NCI-H2029 treated with DMSO at 0.1 percent for 48 hours (cell line): ENCODE measurements at regions not wholly inside any gene's neighbourhood (a gene's known extent, or its start where the extent isn't known, plus 50 kb on each side); places are given as distances from the start of the nearest gene placed in this dataset.
A peak's percentile ranks its signal among the peaks of the same experiment; 100 is the strongest.

Experiments
- DNase-seq: peaks from one replicate; lab custom pipeline; 2025; lab: John Stamatoyannopoulos, UW

GRCh38 chr1:37239225-37239740 is 205.0 kb upstream of the GRIK3 start:
- no peak for DNase-seq

- DNase-seq, result no peak
These were observed 206.6 kb upstream of the GRIK3 start for GRCh38 chr1:37240897-37241296.

GRCh38 chr1:37242501-37242900 is 208.2 kb upstream of the GRIK3 start:
- DNase-seq, result no peak

- DNase-seq, result no peak
These were observed 209.2 kb upstream of the GRIK3 start for GRCh38 chr1:37243368-37244082.

- DNase-seq, result no peak
These were observed 209.8 kb upstream of the GRIK3 start for GRCh38 chr1:37244083-37244480.

GRCh38 chr1:37244815-37245214 is 210.5 kb upstream of the GRIK3 start:
- DNase-seq, result no peak

- DNase-seq, result no peak
These were observed 212.3 kb upstream of the GRIK3 start for GRCh38 chr1:37246631-37247030.

- DNase-seq, result no peak
These were observed 216.1 kb upstream of the GRIK3 start for GRCh38 chr1:37250371-37250770.

GRCh38 chr1:37255136-37255795 is 219.1 kb upstream of the ZC3H12A start:
- DNase-seq, result no peak

GRCh38 chr1:37255868-37256267 is 218.5 kb upstream of the ZC3H12A start:
- no peak for DNase-seq

- no peak for DNase-seq
These were observed 216.7 kb upstream of the ZC3H12A start for GRCh38 chr1:37257646-37258045.

- DNase-seq, result no peak
These were observed 216.3 kb upstream of the ZC3H12A start for GRCh38 chr1:37258068-37258467.

- no peak for DNase-seq
These were observed 215.4 kb upstream of the ZC3H12A start for GRCh38 chr1:37259019-37259418.

GRCh38 chr1:37261129-37261528 is 213.3 kb upstream of the ZC3H12A start:
- no peak for DNase-seq

GRCh38 chr1:37262439-37263170 is 211.8 kb upstream of the ZC3H12A start:
- no peak for DNase-seq

- DNase-seq, result peak; percentile 75
These were observed 209.2 kb upstream of the ZC3H12A start for GRCh38 chr1:37265156-37265555.

GRCh38 chr1:37265786-37266667 is 208.4 kb upstream of the ZC3H12A start:
- peak; percentile 81 for DNase-seq

- no peak for DNase-seq
These were observed 207.1 kb upstream of the ZC3H12A start for GRCh38 chr1:37267111-37267835.

- DNase-seq, result no peak
These were observed 203.7 kb upstream of the ZC3H12A start for GRCh38 chr1:37270639-37271038.

- no peak for DNase-seq
These were observed 201.8 kb upstream of the ZC3H12A start for GRCh38 chr1:37272626-37273025.

GRCh38 chr1:37274486-37274885 is 199.9 kb upstream of the ZC3H12A start:
- no peak for DNase-seq
